GM18873 (cell line): ENCODE measurements at regions not wholly inside any gene's neighbourhood (a gene's known extent, or its start where the extent isn't known, plus 50 kb on each side); places are given as distances from the start of the nearest gene placed in this dataset.

Experiments used
- ATAC-seq: cut with Tn5 transposase; IDR thresholded peaks from one replicate; pipeline ENCODE4 v1.9.1; 2021; ENCODE audit warnings: mild to moderate bottlenecking, moderate library complexity, moderate number of reproducible peaks; ENCODE audit not compliant: unreplicated experiment, low FRiP score

GRCh38 chr5:136703706-136704105 is 338.4 kb upstream of the TRPC7 start:
- ATAC-seq = no peak

- ATAC-seq = no peak
Observed at GRCh38 chr5:136703036-136703435, 337.7 kb upstream of the TRPC7 start.

DNA sequence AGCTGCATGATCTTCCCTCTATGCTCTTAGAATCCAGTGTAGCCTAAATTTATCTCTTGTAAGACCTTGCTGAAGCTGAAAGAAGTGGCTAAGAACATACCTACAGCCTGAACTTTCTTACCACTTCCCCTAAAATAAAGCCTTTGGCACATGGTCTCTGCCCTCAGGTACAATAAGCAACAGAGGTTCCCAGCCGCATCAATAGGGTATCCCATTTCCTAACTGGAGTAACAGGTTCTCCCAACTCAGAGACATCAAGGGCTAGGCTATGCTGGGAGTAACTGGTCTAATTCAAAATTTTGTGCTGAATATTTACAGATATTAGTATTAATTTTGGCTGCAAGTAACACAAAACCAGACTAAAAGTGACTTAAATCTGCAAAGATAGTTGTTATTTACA is 335.8 kb upstream of the TRPC7 start:
- no peak for ATAC-seq

GRCh38 chr5:136699651-136700050 is 334.3 kb upstream of the TRPC7 start:
- no peak for ATAC-seq

GRCh38 chr5:136698970-136699369 is 333.6 kb upstream of the TRPC7 start:
- ATAC-seq = no peak

DNA sequence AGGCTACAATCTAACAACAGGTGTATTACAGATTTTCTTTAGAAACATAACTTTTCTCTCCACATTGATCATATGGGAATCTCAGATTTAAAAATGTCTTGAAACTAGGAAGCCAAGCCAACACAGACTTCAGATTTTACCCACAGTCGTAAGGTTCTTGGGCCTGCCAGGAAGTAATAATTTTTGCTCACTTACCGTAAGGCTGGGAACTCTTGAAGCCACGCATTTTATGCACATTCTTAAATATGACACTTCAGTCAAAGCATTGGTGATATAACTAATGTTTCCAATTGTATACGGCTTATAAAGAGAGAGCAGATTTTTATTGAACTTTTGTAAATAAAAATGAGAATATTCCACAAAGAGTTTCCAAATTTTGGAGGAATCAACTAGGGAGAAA is 328.9 kb upstream of the TRPC7 start:
- ATAC-seq = no peak

DNA sequence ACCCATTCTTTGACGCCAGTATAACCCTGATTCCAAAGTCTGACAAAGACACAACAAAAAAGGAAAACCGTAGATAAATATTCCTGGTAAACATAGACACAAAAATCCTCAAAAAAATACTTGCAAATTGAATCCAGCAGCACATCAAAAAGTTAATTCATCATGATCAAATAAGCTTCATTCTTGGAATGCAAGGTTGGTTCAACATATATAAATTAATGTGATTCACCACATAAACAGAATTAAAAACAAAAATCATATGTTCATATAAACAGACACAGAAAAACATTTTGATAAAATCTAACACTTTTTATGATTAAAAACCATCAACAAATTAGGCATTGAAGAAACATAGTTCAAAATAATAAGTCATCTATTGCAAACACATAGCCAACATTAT is 324.2 kb upstream of the TRPC7 start:
- no peak for ATAC-seq

- no peak for ATAC-seq
Observed at GRCh38 chr5:136686192-136686872, 321.0 kb upstream of the TRPC7 start.

GRCh38 chr5:136682986-136683385 is 317.6 kb upstream of the TRPC7 start:
- no peak for ATAC-seq

DNA sequence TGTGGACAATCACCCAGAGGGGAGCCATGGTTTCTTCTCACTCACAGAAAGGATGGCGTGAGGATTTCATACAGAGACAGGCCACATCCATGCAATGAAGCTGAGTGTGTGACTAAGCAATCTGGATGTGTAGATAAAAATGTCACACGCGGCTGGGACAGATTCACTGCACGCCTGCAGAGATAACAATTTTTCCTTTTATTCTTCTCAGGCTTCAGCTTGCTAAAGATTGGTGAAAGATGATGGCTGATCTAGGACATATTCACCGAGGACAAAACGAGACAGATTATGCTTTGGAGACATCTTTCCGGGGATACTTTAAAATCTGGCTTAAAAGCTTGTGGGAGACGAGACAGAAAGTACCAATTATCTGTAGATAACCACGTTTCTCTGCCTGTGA is 313.9 kb upstream of the TRPC7 start:
- no peak for ATAC-seq

- ATAC-seq = no peak
Observed at GRCh38 chr5:136677217-136677616, 311.9 kb upstream of the TRPC7 start.

- no peak for ATAC-seq
Observed at GRCh38 chr5:136676685-136677084, 311.3 kb upstream of the TRPC7 start.

GRCh38 chr5:136675769-136676168 is 310.4 kb upstream of the TRPC7 start:
- no peak for ATAC-seq

DNA sequence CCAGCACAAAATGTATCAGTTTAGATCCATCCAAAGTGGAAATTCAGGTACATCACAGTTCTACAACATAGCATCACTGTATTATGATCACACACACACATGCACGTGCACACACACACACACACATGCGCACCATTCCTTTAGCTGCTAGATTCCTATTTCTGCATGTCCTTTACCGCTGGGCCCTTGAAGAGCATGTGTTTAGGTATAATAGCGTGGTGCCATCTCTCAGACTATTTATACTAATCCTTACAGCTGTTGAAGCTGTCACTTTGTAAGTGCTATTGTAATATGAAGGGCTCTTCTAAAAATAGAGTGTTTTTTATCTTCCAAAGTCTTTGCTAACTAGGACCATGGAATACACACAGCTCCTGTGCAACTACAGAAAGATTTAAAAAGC is 308.8 kb upstream of the TRPC7 start:
- ATAC-seq = no peak

GRCh38 chr5:136667789-136668188 is 302.4 kb upstream of the TRPC7 start:
- no peak for ATAC-seq

GRCh38 chr5:136666970-136667620 is 301.8 kb upstream of the TRPC7 start:
- ATAC-seq = no peak

- no peak for ATAC-seq
Observed at GRCh38 chr5:136665331-136665730, 300.0 kb upstream of the TRPC7 start.

GRCh38 chr5:136661026-136661425 is 295.7 kb upstream of the TRPC7 start:
- no peak for ATAC-seq

DNA sequence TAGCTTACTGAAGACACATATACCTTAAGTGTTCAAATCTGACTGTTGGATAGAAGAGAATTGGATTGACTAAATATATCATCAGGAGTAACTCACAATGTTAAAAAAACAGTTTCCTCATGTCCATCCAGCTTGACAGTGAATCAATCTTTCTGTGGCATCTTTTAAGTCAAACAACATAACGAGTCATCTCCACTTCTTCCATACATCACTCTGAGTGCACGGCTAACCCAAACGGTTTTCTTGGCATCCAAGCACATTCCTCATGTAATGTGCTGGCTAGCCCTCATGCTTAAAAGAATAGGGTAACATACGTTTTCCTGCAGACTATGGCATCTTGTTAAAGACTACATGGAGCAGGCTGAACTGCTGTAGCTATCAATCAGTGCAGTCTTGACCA is 291.5 kb upstream of the TRPC7 start:
- no peak for ATAC-seq

- no peak for ATAC-seq
Observed at GRCh38 chr5:136655468-136655867, 290.1 kb upstream of the TRPC7 start.

- no peak for ATAC-seq
Observed at GRCh38 chr5:136646915-136647314, 281.6 kb upstream of the TRPC7 start.

GRCh38 chr5:136642976-136643375 is 277.6 kb upstream of the TRPC7 start:
- no peak for ATAC-seq
